Lung (tissue), 11 donors: ENCODE measurements at regions not wholly inside any gene's neighbourhood (a gene's known extent, or its start where the extent isn't known, plus 50 kb on each side); places are given as distances from the start of the nearest gene placed in this dataset.

Experiments used
- ATAC-seq: fragments of 200-7000 bp; cut with Tn5 transposase; one replicate; pipeline ENCODE4 v1.9.1; 2020; ENCODE audit warnings: moderate number of reproducible peaks; ENCODE audit not compliant: insufficient read depth, low FRiP score
- DNase-seq, 3 donors: peaks; one replicate each; pipeline ENCODE4 v3.0.0-alpha.2; 2013 to 2017
- H3K27ac ChIP-seq, 2 donors: one replicate each; pipeline ENCODE4 v1.5.1; 2013; ENCODE audit warnings: mild to moderate bottlenecking in 2 of 2, moderate library complexity in 2 of 2, control low read depth in 1 of 2, inconsistent platforms in 1 of 2, low read depth in 1 of 2, low read length in 1 of 2
- H3K27me3 ChIP-seq, 3 donors: one replicate each; pipeline ENCODE4 v1.5.1; 2013; ENCODE audit warnings: low read length in 2 of 3; ENCODE audit not compliant: control insufficient read depth in 3 of 3, insufficient read depth in 3 of 3
- H3K36me3 ChIP-seq, 4 donors: one replicate each; pipeline ENCODE4 v1.5.1; 2013; ENCODE audit warnings: low read length in 4 of 4, mild to moderate bottlenecking in 1 of 4, moderate library complexity in 1 of 4; ENCODE audit not compliant: control insufficient read depth in 4 of 4, insufficient read depth in 4 of 4
- H3K4me1 ChIP-seq, 5 donors: one replicate each; pipeline ENCODE4 v1.5.1; 2013; ENCODE audit warnings: low read length in 5 of 5, mild to moderate bottlenecking in 2 of 5, moderate library complexity in 1 of 5; ENCODE audit not compliant: control insufficient read depth in 5 of 5, insufficient read depth in 5 of 5
- H3K4me3 ChIP-seq: one replicate; pipeline ENCODE4 v1.5.1; 2013; ENCODE audit warnings: mild to moderate bottlenecking, control low read depth, moderate library complexity
- H3K9ac ChIP-seq, 2 donors: one replicate each; pipeline ENCODE4 v1.5.1; 2013; ENCODE audit warnings: low read length in 2 of 2, control low read depth in 1 of 2; ENCODE audit not compliant: insufficient read depth in 1 of 2
- H3K9me3 ChIP-seq, 4 donors: one replicate each; pipeline ENCODE4 v1.5.1; 2013; ENCODE audit warnings: low read length in 3 of 4, mild to moderate bottlenecking in 1 of 4, moderate library complexity in 1 of 4; ENCODE audit not compliant: control insufficient read depth in 4 of 4, insufficient read depth in 3 of 4
- CTCF ChIP-seq: IDR thresholded peaks from 2 replicates; pipeline ENCODE4 v1.5.1; 2012; ENCODE audit warnings: mild to moderate bottlenecking; ENCODE audit errors: control extremely low read depth, extremely low read depth
- WGBS, 2 donors: extraction: QIAGEN DNeasy Blood & Tissue Kit; methylation state at CpG; one replicate each; pipeline ENCODE4 v1.1.7; 2013; 5-methylcytosine and 5-hydroxymethylcytosine counted together
- donor health status: control.
- donor health status: control.
- donor health status: Bipolar disorder and iron deficiency.
- donor health status: healthy.
- donor health status: DM: yes; HTN: yes; CAD: no.

- DNase-seq (no peak), ATAC-seq (no peak)
- Histone ChIP-seq H3K27ac (no peak overlapping the region), H3K9me3 (no peaks in the 10 kb centered on the region), H3K4me1 (peaks cover 0 to 6% (median 0%) of the 10 kb centered on the region in 5 donors), H3K27me3 (peaks cover 7 to 62% (median 47%) of the 10 kb centered on the region in 3 donors), H3K36me3 (no peaks in the 10 kb centered on the region), H3K9ac (no peak overlapping the region), H3K4me3 (no peak overlapping the region)
- TF ChIP-seq CTCF, result no peak
- 70 to 97% methylated on average over 2 of the region's 2 CpGs for WGBS, 2 donors
Observed at GRCh38 chrX:13940671-13941070, 89.0 kb downstream of the GEMIN8 start.

- no peak for TF ChIP-seq CTCF
Observed at GRCh38 chrX:13939741-13940597, 89.7 kb downstream of the GEMIN8 start.

GRCh38 chrX:13938829-13939530 lies 90.7 kb downstream of the GEMIN8 start:
- H3K4me3 ChIP-seq, result peak overlapping the region; percentile 54
- H3K9ac ChIP-seq, result no peak overlapping the region
- H3K27ac ChIP-seq, result no peak overlapping the region
- DNase-seq (peak; percentile 15 to 50 (median 24)), ATAC-seq (no peak)
- peaks cover 0 to 6% (median 0%) of the 10 kb centered on the region in 5 donors for H3K4me1 ChIP-seq
- H3K27me3 ChIP-seq, result peaks cover 7 to 68% (median 52%) of the 10 kb centered on the region in 3 donors
- no peaks in the 10 kb centered on the region for H3K9me3 ChIP-seq
- H3K36me3 ChIP-seq, result no peaks in the 10 kb centered on the region
- WGBS, 2 donors, result 13 to 24% methylated on average over 18 to 29 of the region's 29 CpGs
- no peak for TF ChIP-seq CTCF

More at GRCh38 chrX:13939741-13940597, 89.7 kb downstream of the GEMIN8 start:
- ATAC-seq (no peak), DNase-seq (peak in 2 of 3 donors; percentile 38 to 62)
- Histone ChIP-seq H3K27ac (no peak overlapping the region), H3K4me1 (peaks cover 0 to 6% (median 0%) of the 10 kb centered on the region in 5 donors), H3K9me3 (no peaks in the 10 kb centered on the region), H3K27me3 (peaks cover 7 to 67% (median 54%) of the 10 kb centered on the region in 3 donors), H3K9ac (no peak overlapping the region), H3K4me3 (no peak overlapping the region), H3K36me3 (no peaks in the 10 kb centered on the region)
- whole genome bisulfite sequencing, 2 donors, result 39 to 53% methylated on average over 6 of the region's 6 CpGs
